Fibroblast of mammary gland (primary cell): ENCODE measurements at regions not wholly inside any gene's neighbourhood (a gene's known extent, or its start where the extent isn't known, plus 50 kb on each side); places are given as distances from the start of the nearest gene placed in this dataset.
"Not testable (repeated sequence)": the region's sequence is repeated elsewhere in the genome, so short reads cannot be mapped to it uniquely, and the experiment has no call there.

ENCODE experiments used
- DNase-seq: peaks from one replicate; pipeline ENCODE4 v3.0.0-alpha.2; 2010; ENCODE audit warnings: low read depth
- H3K4me3 ChIP-seq: 2 replicates; pipeline ENCODE4 v1.5.1; 2011; ENCODE audit warnings: low read depth, mild to moderate bottlenecking, low read length, moderate library complexity; ENCODE audit not compliant: control insufficient read depth
- CTCF ChIP-seq: conservative IDR thresholded peaks from 2 replicates; pipeline ENCODE4 v1.5.1; 2011; ENCODE audit warnings: low read depth, low read length, inconsistent platforms; ENCODE audit not compliant: control insufficient read depth, insufficient read depth

GRCh38 chr3:147701195-147701594 is 292.0 kb downstream of the ZIC1 start:
- no peak for TF ChIP-seq CTCF
- DNase-seq = peak; percentile 47
- no peak overlapping the region for H3K4me3 ChIP-seq

- TF ChIP-seq CTCF = no peak
- DNase-seq = peak; percentile 21
- H3K4me3 ChIP-seq = no peak overlapping the region
These were observed 293.3 kb downstream of the ZIC1 start for GRCh38 chr3:147702509-147702908.

GRCh38 chr3:147705651-147706051 is 296.5 kb downstream of the ZIC1 start:
- no peak for DNase-seq
- H3K4me3 ChIP-seq = no peak overlapping the region
- TF ChIP-seq CTCF = no peak

DNA sequence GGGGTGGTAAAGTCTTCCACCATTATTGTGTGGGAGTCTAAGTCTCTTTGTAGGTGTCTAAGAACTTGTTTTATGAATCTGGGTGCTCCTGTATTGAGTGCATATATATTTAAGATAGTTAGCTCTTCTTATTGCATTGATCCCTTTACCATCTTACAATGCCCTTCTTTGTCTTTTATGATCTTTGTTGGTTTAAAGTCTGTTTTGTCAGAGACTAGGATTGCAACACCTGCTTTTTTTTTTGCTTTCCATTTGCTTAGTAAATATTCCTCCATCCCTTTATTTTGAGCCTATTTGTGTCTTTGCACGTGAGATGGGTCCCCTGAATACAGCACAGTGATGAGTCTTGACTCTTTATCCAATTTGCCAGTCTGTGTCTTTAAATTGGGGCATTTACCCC is 301.6 kb downstream of the ZIC1 start:
- not testable (repeated sequence) for DNase-seq, H3K4me3 ChIP-seq

DNA sequence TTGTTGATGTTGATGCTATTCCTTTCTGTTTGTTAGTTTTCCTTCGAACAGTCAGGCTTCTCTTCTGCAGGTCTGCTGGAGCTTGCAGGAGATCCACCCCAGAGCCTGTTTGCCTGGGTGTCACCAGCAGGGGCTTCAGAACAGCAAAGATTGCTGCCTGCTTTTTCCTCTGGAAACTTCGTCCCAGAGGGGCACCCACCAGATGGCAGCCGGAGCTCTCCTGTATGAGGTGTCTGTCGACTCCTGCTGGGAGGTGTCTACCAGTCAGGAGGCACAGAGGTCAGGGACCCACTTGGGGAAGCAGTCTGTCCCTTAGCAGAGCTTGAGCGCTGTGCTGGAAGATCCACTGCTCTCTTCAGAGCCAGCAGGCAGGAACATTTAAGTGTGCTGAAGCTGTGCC is 303.2 kb downstream of the ZIC1 start:
- no peak for TF ChIP-seq CTCF
- no peak for DNase-seq
- no peak overlapping the region for H3K4me3 ChIP-seq

GRCh38 chr3:147712758-147713157 is 303.6 kb downstream of the ZIC1 start:
- not testable (repeated sequence) for H3K4me3 ChIP-seq, DNase-seq

GRCh38 chr3:147713234-147714133 is 304.3 kb downstream of the ZIC1 start:
- no peak for DNase-seq
- no peak for TF ChIP-seq CTCF
- no peak overlapping the region for H3K4me3 ChIP-seq

GRCh38 chr3:147729641-147730040 is 320.5 kb downstream of the ZIC1 start:
- DNase-seq = no peak

More at GRCh38 chr3:147729641-147730040, 320.5 kb downstream of the ZIC1 start:
- no peak for TF ChIP-seq CTCF
- no peak overlapping the region for H3K4me3 ChIP-seq
